Stomach (tissue), 8 donors: ENCODE measurements at regions not wholly inside any gene's neighbourhood (a gene's known extent, or its start where the extent isn't known, plus 50 kb on each side); places are given as distances from the start of the nearest gene placed in this dataset.

Source experiments
- DNase-seq, 2 donors: peaks; one replicate each; pipeline versions ENCODE4 v3.0.0 to v3.0.0-alpha.2; 2013 to 2019
- H3K27ac ChIP-seq, 5 donors: fragments of 200-600 bp in 4 of 5; sonication (generic) in 4 of 5; one replicate each; pipeline ENCODE4 v1.5.1; 2013 to 2019; ENCODE audit warnings: mild to moderate bottlenecking in 1 of 5, moderate library complexity in 1 of 5
- H3K27me3 ChIP-seq, 3 donors: fragments of 200-600 bp; sonication (generic); one replicate each; pipeline ENCODE4 v1.5.1; 2017 to 2019; ENCODE audit warnings: mixed run types in 1 of 3
- H3K36me3 ChIP-seq, 4 donors: fragments of 200-600 bp; sonication (generic); 1 replicate in 3 of 4; 2 replicates in 1 of 4; pipeline ENCODE4 v1.5.1; 2016 to 2019
- H3K4me1 ChIP-seq, 4 donors: fragments of 200-600 bp; sonication (generic); one replicate each; pipeline ENCODE4 v1.5.1; 2016 to 2019
- H3K4me3 ChIP-seq, 4 donors: fragments of 200-600 bp; sonication (generic) in 3 of 4; one replicate each; pipeline ENCODE4 v1.5.1; 2016 to 2019; ENCODE audit warnings: mild to moderate bottlenecking in 1 of 4
- H3K9me3 ChIP-seq, 4 donors: fragments of 200-600 bp; sonication (generic); one replicate each; pipeline ENCODE4 v1.5.1; 2016 to 2019
- CTCF ChIP-seq, 7 experiments: fragments of 450-650 bp in 4 of 7; fragments of 200-600 bp in 3 of 7; sonication (generic) in 3 of 7; IDR thresholded peaks; one replicate each; pipeline ENCODE4 v1.5.1; 2016 to 2019; ENCODE audit warnings: antibody characterized with exemption in 7 of 7, control low read depth in 2 of 7, mild to moderate bottlenecking in 1 of 7
- EP300 ChIP-seq: sonication (generic); formaldehyde crosslinking; IDR thresholded peaks from one replicate; pipeline ENCODE4 v1.6.1; 2017; ENCODE audit warnings: antibody characterized with exemption
- POLR2A ChIP-seq, 4 donors: fragments of 450-650 bp; IDR thresholded peaks; one replicate each; pipeline ENCODE4 v1.6.1; 2016; ENCODE audit warnings: antibody characterized with exemption in 4 of 4, control low read depth in 2 of 4, mild to moderate bottlenecking in 1 of 4, moderate library complexity in 1 of 4
- POLR2AphosphoS5 ChIP-seq, 3 donors: sonication (generic); formaldehyde crosslinking; IDR thresholded peaks; one replicate each; pipeline ENCODE4 v1.6.1; 2016; ENCODE audit warnings: antibody characterized with exemption in 3 of 3
- WGBS, 5 donors: extraction: QIAGEN DNeasy Blood & Tissue Kit in 3 of 5; methylation state at CpG; one replicate each; pipeline versions ENCODE4 v1.1.5 to v1.1.7; 2013 to 2018; 5-methylcytosine and 5-hydroxymethylcytosine counted together
- intact Hi-C: fragments of 100-400 bp; cut with DNase I; formaldehyde crosslinking; loops from one replicate; pipeline ENCODE4 v1.15.1; 2023; ENCODE audit warnings: low total_unique reads
- donor health status: healthy with polysubstance abuse.
- donor health status: Bipolar disorder and iron deficiency.
- donor health status: healthy.

GRCh38 chr2:234399451-234400246, 97.2 kb downstream of the ARL4C start:
- no peak overlapping the region for H3K27ac ChIP-seq
- no peaks in the 10 kb centered on the region for H3K36me3 ChIP-seq
- intact Hi-C loops = no loop called here
- WGBS, 5 donors = 71 to 86% (median 80%) methylated on average over 9 to 11 of the region's 11 CpGs
- TF ChIP-seq EP300 (no peak), POLR2AphosphoS5 (IDR thresholded peaks at IDR 0.05) (no peak), CTCF (IDR thresholded peaks at IDR 0.05) (no peak), POLR2A (IDR thresholded peaks at IDR 0.05) (no peak)
- no peaks in the 10 kb centered on the region for H3K4me1 ChIP-seq
- H3K4me3 ChIP-seq = no peak overlapping the region
- peaks cover 0 to 4% (median 0%) of the 10 kb centered on the region in 4 donors for H3K9me3 ChIP-seq
- H3K27me3 ChIP-seq = no peaks in the 10 kb centered on the region
- no peak for DNase-seq

GRCh38 chr2:234398531-234398930, 98.3 kb downstream of the ARL4C start:
- H3K9me3 ChIP-seq = peaks cover 0 to 4% (median 0%) of the 10 kb centered on the region in 4 donors
- intact Hi-C loops = no loop called here
- no peak overlapping the region for H3K4me3 ChIP-seq
- no peaks in the 10 kb centered on the region for H3K27me3 ChIP-seq
- TF ChIP-seq CTCF (IDR thresholded peaks at IDR 0.05) = no peak
- TF ChIP-seq POLR2A (IDR thresholded peaks at IDR 0.05) = no peak
- no peaks in the 10 kb centered on the region for H3K36me3 ChIP-seq
- 73 to 92% (median 79%) methylated on average over 3 of the region's 3 CpGs for whole genome bisulfite sequencing, 5 donors
- H3K27ac ChIP-seq = no peak overlapping the region
- no peak for DNase-seq
- H3K4me1 ChIP-seq = no peaks in the 10 kb centered on the region

- intact Hi-C loops = no loop called here
- Histone ChIP-seq H3K9me3 (peaks cover 0 to 4% (median 0%) of the 10 kb centered on the region in 4 donors), H3K36me3 (no peaks in the 10 kb centered on the region), H3K4me3 (no peak overlapping the region), H3K27ac (no peak overlapping the region), H3K27me3 (no peaks in the 10 kb centered on the region), H3K4me1 (no peaks in the 10 kb centered on the region)
- peak in 1 of 2 donors; percentile 33 for DNase-seq
- 62 to 92% (median 79%) methylated on average over 4 to 6 of the region's 6 CpGs for WGBS, 5 donors
- no peak for TF ChIP-seq EP300
- no peak for TF ChIP-seq CTCF (IDR thresholded peaks at IDR 0.05)
These were observed 100.9 kb downstream of the ARL4C start for GRCh38 chr2:234395891-234396420.

GRCh38 chr2:234394450-234394849, 102.4 kb downstream of the ARL4C start:
- Histone ChIP-seq H3K27me3 (no peaks in the 10 kb centered on the region), H3K4me3 (no peak overlapping the region), H3K27ac (no peak overlapping the region), H3K36me3 (no peaks in the 10 kb centered on the region), H3K4me1 (no peaks in the 10 kb centered on the region), H3K9me3 (no peaks in the 10 kb centered on the region)
- TF ChIP-seq CTCF (IDR thresholded peaks at IDR 0.05) = no peak
- no peak for TF ChIP-seq POLR2AphosphoS5 (IDR thresholded peaks at IDR 0.05)
- no peak for TF ChIP-seq EP300
- TF ChIP-seq POLR2A (IDR thresholded peaks at IDR 0.05) = no peak
- DNase-seq = no peak
- intact Hi-C loops = no loop called here
- WGBS, 5 donors = 87 to 91% (median 90%) methylated on average over 4 of the region's 4 CpGs
